OCI-LY7 (cell line): ENCODE measurements at regions not wholly inside any gene's neighbourhood (a gene's known extent, or its start where the extent isn't known, plus 50 kb on each side); places are given as distances from the start of the nearest gene placed in this dataset.

Source experiments
- BruUV-seq: library from RNA; stranded (reverse); fragments of 400-500 nt; replicated peaks from 2 replicates; lab custom pipeline; 2021; lab: Mats Ljungman, UMichigan
- CTCF ChIA-PET: fragments of 300-600 bp; sonication (Branson Sonifier 250); formaldehyde crosslinking; loops from one replicate; lab custom pipeline; 2022; ENCODE audit warnings: antibody characterized with exemption; ENCODE audit not compliant: unreplicated experiment; lab: Charles Lee
- POLR2A ChIA-PET: fragments of 300-600 bp; sonication (Branson Sonifier 250); formaldehyde crosslinking; loops from one replicate; lab custom pipeline; 2022; ENCODE audit warnings: antibody characterized with exemption; lab: Charles Lee
- DNase-seq: peaks from one replicate; pipeline ENCODE4 v3.0.0-alpha.2; 2015; ENCODE audit warnings: low spot score
- H2AFZ ChIP-seq: fragments of 200-600 bp; sonication (generic), shearing (Covaris generic); 2 replicates; pipeline ENCODE4 v1.6.1; 2014; ENCODE audit warnings: mild to moderate bottlenecking, antibody characterized with exemption, low read length, moderate library complexity
- H3K27ac ChIP-seq: fragments of 200-600 bp; sonication (generic); 2 replicates; pipeline ENCODE4 v1.5.1; 2014; ENCODE audit warnings: mixed run types, low read depth, mild to moderate bottlenecking, moderate library complexity, low read length, inconsistent platforms; ENCODE audit not compliant: poor library complexity, severe bottlenecking
- H3K36me3 ChIP-seq: fragments of 200-600 bp; sonication (generic); 2 replicates; pipeline ENCODE4 v1.6.1; 2014; ENCODE audit warnings: mild to moderate bottlenecking, antibody characterized with exemption, low read length, moderate library complexity, mixed read lengths; ENCODE audit not compliant: insufficient read depth
- H3K4me1 ChIP-seq: fragments of 200-600 bp; sonication (generic); 2 replicates; pipeline ENCODE4 v1.5.1; 2014; ENCODE audit warnings: mild to moderate bottlenecking, low read length; ENCODE audit not compliant: insufficient read depth, poor library complexity, severe bottlenecking
- H3K4me2 ChIP-seq: fragments of 200-600 bp; sonication (generic); 2 replicates; pipeline ENCODE4 v1.6.1; 2014; ENCODE audit warnings: mild to moderate bottlenecking, low read length
- H3K4me3 ChIP-seq: fragments of 200-600 bp; sonication (generic); 2 replicates; pipeline ENCODE4 v1.5.1; 2014; ENCODE audit warnings: mild to moderate bottlenecking, low read depth, low read length; ENCODE audit not compliant: poor library complexity, severe bottlenecking
- H3K79me2 ChIP-seq: fragments of 200-600 bp; sonication (generic); 2 replicates; pipeline ENCODE4 v1.6.1; 2016; ENCODE audit warnings: low read depth, mild to moderate bottlenecking, low read length, moderate library complexity, mixed read lengths; ENCODE audit not compliant: insufficient read depth
- H3K9me2 ChIP-seq: fragments of 200-600 bp; sonication (generic); 2 replicates; pipeline ENCODE4 v1.6.1; 2016; ENCODE audit warnings: mild to moderate bottlenecking, low read length, mixed read lengths; ENCODE audit not compliant: insufficient read depth
- H3K9me3 ChIP-seq: fragments of 200-600 bp; sonication (generic); 2 replicates; pipeline ENCODE4 v1.6.1; 2014; ENCODE audit warnings: mild to moderate bottlenecking, mixed run types, low read length, mixed read lengths
- H4K20me1 ChIP-seq: fragments of 200-600 bp; sonication (generic); 2 replicates; pipeline ENCODE4 v1.6.1; 2014; ENCODE audit warnings: mild to moderate bottlenecking, antibody characterized with exemption, low read length, moderate library complexity, mixed read lengths; ENCODE audit not compliant: insufficient read depth
- EZH2phosphoT487 ChIP-seq: fragments of 200-600 bp; sonication (generic); IDR thresholded peaks from 2 replicates; pipeline ENCODE4 v1.6.1; 2018; ENCODE audit warnings: low read depth, borderline replicate concordance, mild to moderate bottlenecking, mixed run types, antibody characterized with exemption, low read length, moderate library complexity, mixed read lengths
- intact Hi-C: fragments of 100-400 bp; cut with micrococcal nuclease; formaldehyde crosslinking; loops from one replicate; pipeline ENCODE4 v1.10.0; 2022; ENCODE audit not compliant: unreplicated experiment
- TF ChIP-seq, protein P1 (sequence below): fragments of 200-600 bp; sonication (generic); conservative IDR thresholded peaks from 2 replicates; pipeline ENCODE4 v1.5.1; 2014; ENCODE audit warnings: mild to moderate bottlenecking, antibody characterized with exemption, low read length, moderate library complexity, mixed read lengths

DNA sequence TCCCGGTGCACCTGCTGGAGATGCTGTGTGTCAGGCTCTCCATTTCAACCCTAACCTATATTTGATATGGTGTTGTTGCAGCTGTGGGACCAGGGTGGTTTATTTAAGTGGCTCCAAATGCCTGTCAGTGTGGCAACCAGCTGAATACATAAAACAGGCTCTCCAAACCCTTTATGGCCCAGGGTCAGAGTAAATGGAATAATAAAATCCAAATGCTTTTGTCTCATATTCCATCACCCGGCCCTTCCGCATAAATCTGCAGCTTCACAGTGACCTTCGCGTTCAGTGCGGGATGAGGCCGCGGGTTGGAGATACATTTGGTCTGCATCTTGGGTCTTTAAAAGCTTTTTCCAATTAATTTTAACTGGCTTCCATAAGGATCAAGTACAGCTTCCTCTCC is 382.1 kb upstream of the NR2F2 start:
- CTCF ChIA-PET: no interaction called here
- intact Hi-C loops: no loop called here
- Histone ChIP-seq H3K4me3 (no peak overlapping the region), H3K9me3 (no peaks in the 10 kb centered on the region), H4K20me1 (no peaks in the 10 kb centered on the region), H3K79me2 (no peaks in the 10 kb centered on the region), H2AFZ (no peak overlapping the region), H3K27ac (no peak overlapping the region), H3K4me2 (no peak overlapping the region), H3K36me3 (no peaks in the 10 kb centered on the region), H3K4me1 (no peaks in the 10 kb centered on the region), H3K9me2 (no peaks in the 10 kb centered on the region)
- DNase-seq: no peak
- no peak for TF ChIP-seq EZH2phosphoT487
- TF ChIP-seq, protein P1, sequence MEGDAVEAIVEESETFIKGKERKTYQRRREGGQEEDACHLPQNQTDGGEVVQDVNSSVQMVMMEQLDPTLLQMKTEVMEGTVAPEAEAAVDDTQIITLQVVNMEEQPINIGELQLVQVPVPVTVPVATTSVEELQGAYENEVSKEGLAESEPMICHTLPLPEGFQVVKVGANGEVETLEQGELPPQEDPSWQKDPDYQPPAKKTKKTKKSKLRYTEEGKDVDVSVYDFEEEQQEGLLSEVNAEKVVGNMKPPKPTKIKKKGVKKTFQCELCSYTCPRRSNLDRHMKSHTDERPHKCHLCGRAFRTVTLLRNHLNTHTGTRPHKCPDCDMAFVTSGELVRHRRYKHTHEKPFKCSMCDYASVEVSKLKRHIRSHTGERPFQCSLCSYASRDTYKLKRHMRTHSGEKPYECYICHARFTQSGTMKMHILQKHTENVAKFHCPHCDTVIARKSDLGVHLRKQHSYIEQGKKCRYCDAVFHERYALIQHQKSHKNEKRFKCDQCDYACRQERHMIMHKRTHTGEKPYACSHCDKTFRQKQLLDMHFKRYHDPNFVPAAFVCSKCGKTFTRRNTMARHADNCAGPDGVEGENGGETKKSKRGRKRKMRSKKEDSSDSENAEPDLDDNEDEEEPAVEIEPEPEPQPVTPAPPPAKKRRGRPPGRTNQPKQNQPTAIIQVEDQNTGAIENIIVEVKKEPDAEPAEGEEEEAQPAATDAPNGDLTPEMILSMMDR: no peak
- no TSS peak for BruUV-seq
- POLR2A ChIA-PET: interaction anchor here (0.6 kb wide), 1 partner anchor 479 kb away, joined by 3 read pairs; no protein-coding TSS in a partner anchor

DNA sequence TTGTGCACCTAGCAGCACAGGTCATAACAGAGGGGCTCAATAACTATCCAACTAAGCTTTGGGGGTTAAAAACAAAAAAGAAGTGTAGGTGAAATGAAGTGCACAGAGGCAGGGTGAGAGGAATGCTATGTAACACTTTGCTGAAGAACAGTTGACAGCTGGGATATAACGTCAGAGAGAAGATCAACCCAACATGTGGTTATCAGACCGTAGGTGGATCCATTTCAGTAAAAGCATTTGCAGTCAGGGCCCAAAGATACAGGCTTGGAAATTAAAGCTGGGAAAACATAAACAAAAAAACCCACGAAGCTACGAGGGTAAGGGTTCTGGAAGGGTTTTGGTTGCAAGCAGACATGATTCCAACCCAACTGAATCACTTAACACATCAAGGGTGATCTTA is 377.5 kb upstream of the NR2F2 start:
- POLR2A ChIA-PET: no interaction called here
- no peaks in the 10 kb centered on the region for H3K79me2 ChIP-seq
- intact Hi-C loops: no loop called here

DNA sequence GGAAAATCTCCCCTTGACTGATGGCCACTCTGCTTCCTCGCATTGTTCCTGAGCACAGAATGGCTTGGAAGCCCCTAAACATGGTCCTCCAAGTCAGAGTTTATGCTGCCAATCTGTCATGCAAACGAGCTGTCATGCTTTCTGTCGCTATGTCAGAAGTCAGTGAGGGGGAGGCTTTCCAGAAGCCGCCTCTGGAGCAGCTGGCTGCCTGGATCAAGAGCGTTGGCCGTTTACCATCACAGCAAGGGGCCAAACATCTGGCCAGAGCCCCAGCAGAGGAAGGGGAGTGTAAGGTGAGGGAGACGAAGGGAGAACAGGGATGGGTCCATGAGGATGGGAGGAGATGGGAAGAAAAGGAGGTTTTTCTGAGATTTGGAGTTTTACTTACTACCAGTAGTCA is 372.6 kb upstream of the NR2F2 start:
- no peak overlapping the region for H2AFZ ChIP-seq
- POLR2A ChIA-PET: no interaction called here

More for the DNA sequence above, 377.5 kb upstream of the NR2F2 start:
- no peaks in the 10 kb centered on the region for H3K9me3 ChIP-seq
- no peaks in the 10 kb centered on the region for H4K20me1 ChIP-seq
- BruUV-seq: no TSS peak
- H3K4me2 ChIP-seq: no peak overlapping the region
- H3K9me2 ChIP-seq: no peaks in the 10 kb centered on the region
- no peak for DNase-seq
- no peak overlapping the region for H3K27ac ChIP-seq
- no peaks in the 10 kb centered on the region for H3K36me3 ChIP-seq
- H2AFZ ChIP-seq: no peak overlapping the region
- no peak overlapping the region for H3K4me3 ChIP-seq
- H3K4me1 ChIP-seq: no peaks in the 10 kb centered on the region
- TF ChIP-seq, protein P1: no peak
- TF ChIP-seq EZH2phosphoT487: no peak
- CTCF ChIA-PET: no interaction called here

More for the DNA sequence above, 372.6 kb upstream of the NR2F2 start:
- DNase-seq: no peak
- H3K9me2 ChIP-seq: no peaks in the 10 kb centered on the region
- TF ChIP-seq, protein P1: no peak
- no peak for TF ChIP-seq EZH2phosphoT487
- H3K79me2 ChIP-seq: no peaks in the 10 kb centered on the region
- H4K20me1 ChIP-seq: no peaks in the 10 kb centered on the region
- H3K36me3 ChIP-seq: no peaks in the 10 kb centered on the region
- no peak overlapping the region for H3K27ac ChIP-seq
- intact Hi-C loops: no loop called here
- CTCF ChIA-PET: no interaction called here
- no peaks in the 10 kb centered on the region for H3K4me1 ChIP-seq
- H3K9me3 ChIP-seq: no peaks in the 10 kb centered on the region
- H3K4me2 ChIP-seq: no peak overlapping the region
- no peak overlapping the region for H3K4me3 ChIP-seq
- no TSS peak for BruUV-seq
